GM19043 (cell line): ENCODE measurements at regions not wholly inside any gene's neighbourhood (a gene's known extent, or its start where the extent isn't known, plus 50 kb on each side); places are given as distances from the start of the nearest gene placed in this dataset.

Experiments used
- ATAC-seq: cut with Tn5 transposase; IDR thresholded peaks from one replicate; pipeline ENCODE4 v1.9.1; 2021; ENCODE audit warnings: low read depth; ENCODE audit not compliant: unreplicated experiment

DNA sequence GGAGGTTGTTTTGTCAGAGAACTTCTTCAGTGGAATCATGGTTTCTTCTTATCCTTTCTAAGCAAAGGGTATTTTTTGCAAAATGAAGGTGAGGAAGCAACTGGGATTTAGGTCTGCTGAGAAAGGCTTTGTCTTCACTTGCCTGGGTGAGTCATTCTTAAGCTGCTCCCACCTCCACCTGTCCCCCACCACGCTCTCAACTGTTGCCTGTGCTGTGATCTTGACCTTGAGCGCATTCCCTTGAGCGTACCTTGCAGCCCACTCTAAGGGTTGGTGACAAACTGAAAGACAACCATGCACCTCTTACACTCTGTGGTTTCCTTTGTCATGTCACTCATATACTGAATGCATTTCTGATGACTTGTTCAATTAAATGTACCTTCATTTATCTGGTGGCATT, 641.1 kb downstream of the RNF144B start:
- ATAC-seq = no peak

DNA sequence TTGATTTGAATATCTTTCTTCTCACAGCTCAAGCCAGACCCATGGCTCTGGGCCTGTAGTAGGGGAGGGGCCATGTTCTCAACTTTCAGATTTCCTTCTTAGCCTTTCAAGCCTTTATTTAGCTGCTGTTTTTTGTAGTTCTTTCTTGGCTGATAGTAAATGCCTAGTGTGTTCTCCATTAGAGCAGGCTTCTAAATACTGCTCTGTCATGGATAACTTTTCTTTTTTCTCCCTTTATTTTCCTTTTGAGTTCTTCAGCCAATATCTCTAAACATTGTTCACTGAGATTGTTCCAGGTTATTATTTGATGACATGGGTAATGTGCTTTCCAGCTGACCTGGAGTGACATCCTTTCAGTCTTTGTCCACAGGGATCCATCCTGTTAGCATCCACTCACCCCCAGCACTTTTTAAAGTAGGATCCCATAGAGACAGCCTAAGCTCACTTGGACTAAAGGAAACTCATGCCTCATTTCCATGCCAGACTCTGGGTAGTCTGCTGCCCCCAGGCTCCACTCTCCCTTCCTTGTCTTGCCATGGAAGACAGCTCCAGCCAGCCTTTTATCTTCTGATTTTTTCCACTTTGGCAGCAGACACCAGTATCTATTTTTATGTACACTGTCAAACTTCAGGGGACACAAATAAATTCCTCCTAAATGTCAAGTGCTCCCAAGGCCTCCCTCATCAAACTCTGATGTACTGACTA, 645.6 kb downstream of the RNF144B start:
- no peak for ATAC-seq

DNA sequence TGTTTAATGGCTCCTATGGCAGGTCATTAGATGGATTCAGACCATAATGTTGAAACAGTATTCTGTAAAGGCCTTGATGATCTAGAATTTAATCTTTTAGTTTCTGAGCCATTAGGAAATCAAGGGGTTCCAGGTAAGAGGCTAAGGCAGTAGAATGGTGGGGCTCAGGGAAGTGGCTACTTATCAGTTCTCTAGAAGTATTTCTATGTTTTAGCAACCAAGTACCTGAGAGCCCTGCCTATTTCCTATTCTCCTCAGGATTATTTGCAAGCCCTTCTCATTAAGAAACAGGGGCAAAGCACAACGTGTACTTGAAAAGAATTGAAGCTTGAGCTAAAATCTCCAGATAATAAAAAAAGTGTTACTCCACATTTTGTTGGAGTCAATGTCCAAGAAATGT, 646.5 kb downstream of the RNF144B start:
- ATAC-seq = no peak

DNA sequence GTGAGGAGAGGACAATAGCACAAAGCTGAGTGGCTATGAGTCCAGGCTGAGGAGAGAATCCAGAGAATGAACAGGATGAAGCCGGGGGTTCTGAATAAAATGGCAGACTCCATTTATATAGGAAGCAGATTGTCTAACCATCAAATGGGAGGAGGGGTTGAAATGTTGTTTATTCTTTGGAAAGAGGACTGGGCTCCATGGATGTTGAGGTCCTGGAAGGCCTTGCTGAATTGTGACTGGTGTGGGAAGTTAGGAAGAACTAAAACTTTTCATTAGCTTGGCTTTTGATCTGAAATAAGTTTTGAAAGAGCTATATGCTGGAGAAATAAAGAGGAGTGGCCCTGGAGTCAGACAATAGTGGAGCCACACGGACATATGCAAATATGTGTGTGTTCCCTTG, 647.8 kb downstream of the RNF144B start:
- no peak for ATAC-seq

DNA sequence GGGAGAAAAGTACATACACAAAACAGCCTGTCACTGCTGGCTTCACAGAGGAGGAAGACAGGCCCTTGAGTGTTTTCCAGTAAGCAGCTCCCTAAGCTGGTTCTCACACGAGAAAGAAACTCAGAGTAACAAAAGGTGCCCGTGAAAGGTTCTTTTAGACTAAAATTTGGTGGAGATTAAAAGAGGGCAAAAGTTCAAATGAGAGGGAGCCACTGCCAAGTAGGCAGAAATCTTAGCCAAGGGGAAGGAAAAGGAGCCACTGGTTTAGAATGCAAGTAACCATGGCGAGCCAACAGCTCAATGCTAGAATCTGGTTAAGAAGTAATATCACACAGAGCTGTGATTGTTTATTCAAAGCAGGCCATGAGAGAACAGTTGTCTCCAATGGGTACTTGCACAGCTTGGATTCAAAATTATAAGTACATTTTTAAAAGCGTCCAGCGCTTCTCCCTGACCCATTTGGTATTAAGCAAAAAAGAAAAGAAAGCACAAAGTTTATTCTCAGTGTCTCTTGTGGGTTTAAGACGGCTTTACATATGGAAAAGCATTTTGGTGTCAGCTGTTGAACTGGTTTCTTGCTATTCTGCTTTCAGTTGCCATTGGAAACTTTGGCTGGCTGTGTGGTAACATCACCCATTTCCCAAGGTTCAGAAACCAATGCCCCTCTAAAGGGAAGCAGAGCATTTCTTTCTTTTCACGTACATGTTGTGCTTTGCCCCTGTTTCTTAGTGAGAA, 648.5 kb downstream of the RNF144B start:
- ATAC-seq = no peak

- ATAC-seq = no peak
Measured at GRCh38 chr6:19036196-19036555, 649.0 kb downstream of the RNF144B start.

GRCh38 chr6:19037607-19038006, 650.5 kb downstream of the RNF144B start:
- no peak for ATAC-seq

- ATAC-seq = no peak
Measured at GRCh38 chr6:19039287-19039686, 652.1 kb downstream of the RNF144B start.

GRCh38 chr6:19041906-19042305, 654.8 kb downstream of the RNF144B start:
- no peak for ATAC-seq

DNA sequence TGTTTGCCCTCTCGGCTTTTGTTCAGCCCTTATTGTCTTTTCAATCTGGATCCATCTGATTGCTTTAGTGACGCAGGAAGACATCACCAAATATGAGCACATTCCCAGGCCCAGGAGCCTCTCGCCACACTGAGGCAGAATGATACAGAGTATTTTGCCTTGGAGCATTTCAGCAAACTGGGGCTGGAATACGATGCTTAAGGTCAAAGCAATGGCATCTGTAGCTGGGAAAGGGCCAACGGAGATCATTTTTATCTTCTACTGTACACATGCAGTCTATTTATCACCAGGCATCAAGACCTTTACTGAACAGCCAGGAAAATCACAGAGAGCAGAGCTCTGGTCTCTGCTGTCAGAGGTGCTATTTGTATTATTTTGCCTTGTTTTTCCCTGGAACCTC, 655.3 kb downstream of the RNF144B start:
- ATAC-seq = no peak

GRCh38 chr6:19050765-19051164, 663.6 kb downstream of the RNF144B start:
- ATAC-seq = no peak

DNA sequence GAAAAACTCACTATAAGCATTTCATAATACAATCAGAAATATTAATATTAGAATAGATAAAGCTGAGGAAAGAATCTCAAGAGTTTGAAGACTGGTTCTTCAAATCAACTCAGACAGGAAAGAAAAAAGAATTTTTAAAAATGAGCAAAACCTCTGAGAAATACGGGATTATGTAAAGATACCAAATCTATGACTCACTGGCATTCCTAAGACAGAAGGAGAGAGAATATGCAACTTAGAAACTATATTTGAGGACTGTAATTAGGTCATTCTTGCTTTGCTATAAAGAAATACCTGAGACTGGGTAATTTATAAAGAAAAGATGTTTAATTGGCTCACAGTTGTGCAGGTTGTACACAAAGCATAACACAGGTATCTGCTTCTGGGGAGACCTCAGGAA, 665.1 kb downstream of the RNF144B start:
- no peak for ATAC-seq

DNA sequence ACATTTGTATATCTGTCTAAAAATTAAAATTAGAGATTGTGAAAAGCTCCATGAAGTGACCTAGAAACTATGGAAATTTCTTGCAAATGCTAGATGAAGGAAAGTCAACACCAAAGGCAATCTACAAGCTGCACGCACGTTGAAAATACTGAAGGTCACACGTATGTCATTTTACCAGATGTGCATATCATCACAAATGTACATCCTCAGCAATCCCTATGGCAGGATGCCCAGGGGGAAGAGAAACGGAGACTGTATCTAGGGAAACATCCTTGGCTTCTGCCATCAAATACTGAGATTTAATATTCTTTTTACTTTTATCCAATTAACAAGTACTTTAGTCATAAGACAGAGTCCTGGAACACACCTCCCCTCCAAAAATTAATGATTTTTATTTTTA, 672.0 kb downstream of the RNF144B start:
- ATAC-seq = no peak

- no peak for ATAC-seq
Measured at GRCh38 chr6:19067165-19067564, 680.0 kb downstream of the RNF144B start.

- ATAC-seq = no peak
Measured at GRCh38 chr6:19070520-19070919, 683.4 kb downstream of the RNF144B start.

- no peak for ATAC-seq
Measured at GRCh38 chr6:19083801-19084200, 696.7 kb downstream of the RNF144B start.

DNA sequence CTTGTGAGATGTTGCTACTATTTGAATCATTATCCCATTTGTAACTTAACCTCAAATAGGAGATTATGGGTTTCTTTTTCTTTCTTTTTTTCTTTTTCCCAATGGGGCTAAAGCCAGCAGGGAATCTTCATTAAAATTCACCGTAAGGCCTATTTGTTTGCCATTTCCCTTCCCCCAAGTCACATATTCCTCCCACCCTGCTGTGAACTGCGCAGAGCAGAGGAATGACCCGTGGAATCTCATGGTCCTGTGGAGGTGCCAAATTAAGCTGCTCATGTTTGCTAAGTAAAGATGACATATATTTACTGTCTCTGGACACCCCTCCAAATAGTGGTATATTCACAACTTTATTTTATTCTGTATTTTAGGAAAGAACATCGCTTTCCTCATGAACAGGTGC, 699.3 kb downstream of the RNF144B start:
- ATAC-seq = no peak

GRCh38 chr6:19087296-19087695, 700.1 kb downstream of the RNF144B start:
- no peak for ATAC-seq

DNA sequence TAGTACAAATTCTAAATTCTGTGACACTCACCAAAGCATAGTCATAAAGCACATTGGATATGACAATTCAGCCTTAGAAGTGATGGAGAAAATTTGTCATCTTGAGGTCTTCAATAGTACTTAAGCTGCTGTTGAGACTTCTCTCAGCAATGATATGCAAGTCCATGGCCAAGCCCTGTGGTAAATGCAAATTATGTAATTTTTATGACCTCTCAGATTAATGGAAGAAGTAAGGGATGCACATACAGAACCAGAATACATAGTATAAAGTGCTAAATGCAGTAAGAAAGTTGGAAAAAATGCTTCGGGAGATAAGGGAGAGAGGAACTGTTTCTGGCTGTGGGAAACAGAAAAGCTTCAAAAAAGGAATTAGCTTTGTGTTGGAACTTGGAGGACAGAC, 700.7 kb downstream of the RNF144B start:
- ATAC-seq = no peak

GRCh38 chr6:19100752-19101151, 713.6 kb downstream of the RNF144B start:
- no peak for ATAC-seq

- ATAC-seq = no peak
Measured at GRCh38 chr6:19102936-19103335, 715.8 kb downstream of the RNF144B start.

GRCh38 chr6:19107468-19107867, 720.3 kb downstream of the RNF144B start:
- no peak for ATAC-seq
